DND-41 (cell line): ENCODE measurements at regions not wholly inside any gene's neighbourhood (a gene's known extent, or its start where the extent isn't known, plus 50 kb on each side); places are given as distances from the start of the nearest gene placed in this dataset.

Experiments
- EZH2 ChIP-seq: IDR thresholded peaks from 3 replicates; pipeline ENCODE4 v1.6.1; 2012; ENCODE audit warnings: borderline replicate concordance, low read depth, mild to moderate bottlenecking, moderate library complexity, low read length, inconsistent platforms; ENCODE audit not compliant: severe bottlenecking
- TF ChIP-seq, protein P1 (sequence below): IDR thresholded peaks from 2 replicates; pipeline ENCODE4 v1.5.1; 2012; ENCODE audit warnings: borderline replicate concordance, low read length, moderate library complexity, mild to moderate bottlenecking; ENCODE audit not compliant: poor library complexity, severe bottlenecking; ENCODE audit errors: extremely low read depth

DNA sequence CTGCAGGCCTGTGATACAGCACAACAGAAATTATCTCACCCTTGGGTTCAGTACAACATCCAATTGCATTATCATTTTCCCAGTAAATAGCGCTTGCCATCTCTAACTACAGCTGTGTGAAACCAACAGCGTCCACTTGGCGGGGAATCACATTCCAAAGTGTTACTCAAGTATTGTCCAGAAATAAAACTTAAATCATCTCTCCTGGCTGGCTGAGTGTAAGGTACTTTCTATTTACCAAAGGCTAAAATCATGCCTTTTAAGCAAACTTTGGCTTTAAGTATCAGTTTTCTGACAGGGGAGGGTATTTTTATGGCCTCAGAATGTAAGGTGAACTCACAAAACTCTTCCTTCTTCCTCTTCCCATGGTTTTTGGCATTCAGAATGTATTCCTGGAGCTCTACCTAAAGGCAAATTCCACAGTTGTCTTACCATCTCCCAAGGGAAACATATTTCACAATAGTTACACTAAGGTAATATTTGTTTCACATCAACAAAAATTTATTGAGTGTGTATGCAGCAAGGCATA lies 205.6 kb upstream of the MPDZ start:
- TF ChIP-seq, protein P1, sequence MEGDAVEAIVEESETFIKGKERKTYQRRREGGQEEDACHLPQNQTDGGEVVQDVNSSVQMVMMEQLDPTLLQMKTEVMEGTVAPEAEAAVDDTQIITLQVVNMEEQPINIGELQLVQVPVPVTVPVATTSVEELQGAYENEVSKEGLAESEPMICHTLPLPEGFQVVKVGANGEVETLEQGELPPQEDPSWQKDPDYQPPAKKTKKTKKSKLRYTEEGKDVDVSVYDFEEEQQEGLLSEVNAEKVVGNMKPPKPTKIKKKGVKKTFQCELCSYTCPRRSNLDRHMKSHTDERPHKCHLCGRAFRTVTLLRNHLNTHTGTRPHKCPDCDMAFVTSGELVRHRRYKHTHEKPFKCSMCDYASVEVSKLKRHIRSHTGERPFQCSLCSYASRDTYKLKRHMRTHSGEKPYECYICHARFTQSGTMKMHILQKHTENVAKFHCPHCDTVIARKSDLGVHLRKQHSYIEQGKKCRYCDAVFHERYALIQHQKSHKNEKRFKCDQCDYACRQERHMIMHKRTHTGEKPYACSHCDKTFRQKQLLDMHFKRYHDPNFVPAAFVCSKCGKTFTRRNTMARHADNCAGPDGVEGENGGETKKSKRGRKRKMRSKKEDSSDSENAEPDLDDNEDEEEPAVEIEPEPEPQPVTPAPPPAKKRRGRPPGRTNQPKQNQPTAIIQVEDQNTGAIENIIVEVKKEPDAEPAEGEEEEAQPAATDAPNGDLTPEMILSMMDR, result no peak
- TF ChIP-seq EZH2, result no peak
